ENCODE measurements at regions not wholly inside any gene's neighbourhood (a gene's known extent, or its start where the extent isn't known, plus 50 kb on each side); places are given as distances from the start of the nearest gene placed in this dataset.

- no peak for DNase-seq
These were observed 50.6 kb upstream of the SMNDC1 start for GRCh38 chr10:110355141-110355831.

DNA sequence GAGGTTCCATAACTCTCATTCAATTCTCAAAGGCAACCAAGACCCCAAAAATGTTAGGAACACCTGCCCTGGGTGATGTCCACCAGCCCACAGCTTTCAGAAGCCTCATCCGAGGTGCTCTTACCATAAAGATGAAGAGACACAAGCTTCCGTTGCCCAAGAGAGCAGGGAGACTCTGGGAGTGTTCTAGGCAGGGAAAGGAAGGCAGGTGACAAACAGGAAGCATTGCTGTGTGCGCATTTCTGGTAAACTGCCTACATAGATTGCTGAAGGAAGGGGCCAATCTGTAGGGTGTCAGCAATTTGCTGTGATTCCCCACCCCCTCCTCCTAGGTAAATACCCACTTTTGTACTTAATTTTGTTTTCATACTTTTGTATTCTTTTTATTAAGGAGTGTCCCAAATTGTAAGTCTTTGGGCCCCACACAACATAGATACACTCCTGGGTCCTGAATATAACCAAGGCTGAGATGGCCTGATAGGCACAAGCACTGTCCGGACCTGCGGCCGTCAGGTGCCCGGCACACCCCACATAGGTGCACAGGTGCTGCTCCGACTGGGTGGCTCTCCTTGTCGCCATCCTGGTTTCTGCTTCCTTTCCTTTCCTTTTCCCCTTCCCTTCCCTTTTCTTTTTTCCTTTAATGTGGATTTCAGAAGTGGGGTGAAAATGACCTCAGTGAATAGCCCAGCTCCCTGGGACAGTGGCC lies 51.4 kb upstream of the SMNDC1 start:
- no peak for DNase-seq

DNA sequence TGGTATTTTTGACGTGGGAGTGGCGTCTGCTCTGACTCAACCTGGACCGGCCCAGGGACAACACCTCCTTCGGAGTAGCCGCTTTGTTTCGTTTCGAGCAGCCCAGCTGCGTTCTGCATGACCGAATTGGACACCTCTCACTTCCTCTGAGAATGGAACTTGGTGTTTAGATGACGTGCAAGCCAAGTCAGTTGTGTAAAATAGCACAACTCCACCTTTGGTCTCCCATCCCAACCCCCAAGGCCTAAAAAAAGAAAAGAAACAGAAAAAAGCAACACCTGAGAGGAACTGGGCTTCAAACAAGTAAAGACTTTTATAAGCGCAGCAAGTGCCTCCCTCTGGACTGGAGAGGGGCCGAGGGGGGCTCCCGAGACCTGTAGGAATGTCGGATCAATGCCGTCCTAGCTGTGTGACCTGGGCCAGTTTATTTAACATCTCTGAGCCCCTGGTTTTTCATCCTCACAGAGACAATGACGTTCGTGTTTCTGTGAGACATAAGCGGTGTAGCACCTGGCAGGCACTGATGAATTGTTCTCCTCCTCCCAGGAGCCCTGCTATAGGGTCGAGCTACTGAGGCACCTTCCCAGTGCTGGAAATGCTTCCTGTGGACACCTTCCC lies 52.0 kb upstream of the SMNDC1 start:
- DNase-seq, result no peak

GRCh38 chr10:110357252-110357780 lies 52.6 kb upstream of the SMNDC1 start:
- DNase-seq, result no peak

DNA sequence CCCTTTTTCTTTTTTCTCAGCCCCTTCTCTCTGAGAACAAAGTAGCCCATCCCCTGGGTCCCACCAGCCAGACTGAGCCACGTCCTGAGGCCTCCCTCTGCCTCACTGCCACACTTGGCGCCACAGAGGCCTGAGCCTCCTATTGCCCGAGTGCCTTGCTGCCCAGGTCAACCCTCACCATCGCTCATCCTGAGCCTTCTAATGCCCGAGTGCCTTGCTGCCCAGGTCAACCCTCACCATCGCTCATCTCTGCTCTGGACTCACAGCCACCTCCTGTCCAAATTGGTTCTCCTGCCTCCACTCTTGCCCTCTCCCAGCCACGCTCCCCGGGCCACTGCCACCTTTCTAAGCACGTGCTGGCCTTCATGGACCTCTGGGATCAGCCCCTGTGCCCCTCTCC lies 53.2 kb upstream of the SMNDC1 start:
- no peak for DNase-seq

GRCh38 chr10:110358278-110358677 lies 53.6 kb upstream of the SMNDC1 start:
- no peak for DNase-seq

DNA sequence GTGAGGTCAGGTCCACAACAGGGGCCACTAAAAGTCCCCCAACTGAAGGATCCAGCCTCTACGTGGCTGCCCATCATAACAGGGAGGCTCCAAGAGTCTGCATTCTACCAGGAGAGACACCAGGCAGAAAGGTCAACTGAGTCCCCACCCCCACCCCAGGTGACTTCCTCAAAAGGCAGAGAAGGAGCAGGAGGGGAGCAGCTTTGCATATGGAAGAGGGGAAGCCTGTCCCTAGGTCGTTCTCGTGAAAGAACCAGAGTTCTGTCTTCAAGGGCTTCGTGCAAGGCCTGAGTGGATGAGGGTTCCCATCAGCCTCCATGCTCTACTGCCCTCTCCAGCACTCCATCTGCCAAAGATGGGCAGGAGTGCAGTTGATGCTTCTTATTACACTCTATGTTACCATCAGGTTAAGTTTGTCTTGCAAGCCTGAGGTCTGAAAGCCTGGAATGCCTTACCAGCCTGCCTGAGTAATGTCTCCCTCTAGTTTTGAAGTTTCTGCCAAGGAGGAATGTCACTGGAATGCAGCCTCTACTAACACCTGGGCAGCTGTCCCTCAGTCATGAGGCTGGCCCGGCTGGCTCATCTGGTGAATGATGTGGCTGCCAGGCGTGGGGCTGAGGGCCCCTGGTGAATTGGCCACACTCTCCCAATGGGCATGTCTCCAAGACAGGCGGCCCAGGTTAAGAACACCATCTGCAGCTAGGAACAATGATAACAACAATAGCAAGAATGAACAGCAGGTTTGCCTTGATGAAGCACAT lies 54.3 kb upstream of the SMNDC1 start:
- no peak for DNase-seq

DNA sequence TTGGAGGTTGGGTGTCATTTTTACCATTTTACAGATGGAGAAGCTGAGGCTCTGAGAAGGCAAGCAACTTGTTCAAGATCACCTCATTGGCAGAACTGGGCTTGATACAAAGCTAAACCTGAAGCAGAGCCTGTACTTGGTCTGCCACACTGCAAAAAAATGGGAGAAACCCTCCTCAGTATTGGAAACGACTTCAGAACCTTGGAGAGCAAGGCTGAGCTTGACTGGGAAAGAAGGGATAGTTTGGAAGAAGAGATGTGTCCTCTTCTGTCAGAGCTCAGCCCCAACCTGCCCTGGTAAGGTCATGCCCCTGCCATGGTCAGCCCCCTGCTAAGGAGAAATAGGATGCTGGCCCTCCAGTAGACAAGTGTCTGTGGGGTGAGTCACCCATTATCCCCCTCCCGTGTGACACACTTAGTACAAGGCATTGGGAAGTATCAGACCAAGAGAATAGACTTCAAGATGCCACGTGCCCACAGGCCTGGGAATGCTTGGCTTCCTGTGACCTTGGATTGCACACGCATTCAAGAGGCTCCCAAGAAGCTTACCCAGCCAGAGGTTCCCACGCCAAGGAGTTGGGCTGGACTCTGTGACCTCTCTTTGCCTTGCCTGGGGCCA lies 56.2 kb upstream of the SMNDC1 start:
- DNase-seq, result no peak

GRCh38 chr10:110361800-110362456 lies 57.2 kb upstream of the SMNDC1 start:
- DNase-seq, result no peak

DNA sequence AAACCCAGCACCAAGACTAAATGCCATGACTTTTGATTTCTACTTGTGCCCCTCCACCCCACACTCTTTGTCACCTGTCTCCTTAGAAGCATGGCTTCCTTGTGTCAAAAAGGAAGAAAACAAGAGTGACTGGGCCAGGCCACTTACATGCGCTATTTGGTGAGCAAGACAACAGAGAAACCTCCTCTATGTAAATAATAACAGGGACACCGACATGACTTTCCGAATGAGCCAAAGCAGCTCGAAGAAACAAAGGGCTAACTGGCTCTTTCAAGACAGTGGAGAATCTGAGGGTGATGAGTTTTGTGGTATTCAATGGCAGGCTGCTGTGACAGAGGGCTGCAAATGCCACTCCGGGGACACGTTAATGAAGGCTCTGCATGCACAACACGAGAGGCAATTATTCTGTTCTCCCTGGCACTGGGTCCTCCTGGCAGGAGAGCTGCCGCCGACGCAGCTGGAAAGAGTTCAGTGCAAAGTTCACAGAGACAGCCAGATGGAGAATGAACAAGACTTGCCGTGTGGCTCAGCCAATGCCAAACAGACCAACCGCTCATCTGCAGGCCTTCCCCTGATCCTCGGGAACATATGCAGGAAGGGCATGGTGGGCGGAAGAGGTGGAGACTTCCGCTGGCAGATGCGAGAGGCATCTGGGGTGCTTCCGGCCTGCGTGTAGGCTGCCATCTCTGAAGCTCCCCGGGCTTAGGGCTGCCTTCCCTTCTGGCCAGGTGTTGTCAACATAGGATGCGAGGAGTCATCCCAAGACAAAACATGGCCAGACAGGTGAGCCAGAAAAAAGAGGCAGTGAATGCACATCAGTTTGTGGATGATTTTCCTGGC lies 59.1 kb upstream of the SMNDC1 start:
- peak; percentile 55 for DNase-seq

DNA sequence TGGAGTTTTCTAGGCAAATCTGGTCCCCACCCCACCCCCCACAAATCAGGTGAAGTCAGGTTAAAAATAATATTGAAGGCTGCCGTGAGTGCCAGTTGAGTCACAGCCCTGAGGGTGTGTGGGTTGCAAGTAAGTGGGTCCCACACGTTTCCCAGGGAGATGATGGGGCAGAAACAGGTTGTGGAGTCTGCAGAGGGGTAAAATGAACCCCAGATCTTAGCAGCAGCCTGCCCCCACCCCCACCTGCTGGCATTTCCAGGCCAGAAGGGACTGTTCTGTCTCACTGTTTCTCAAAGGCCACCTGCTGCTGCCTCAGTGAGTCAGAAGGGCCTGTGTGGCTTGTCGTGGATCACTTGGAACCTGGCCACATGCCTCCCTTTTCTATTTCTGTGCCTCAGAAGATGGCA lies 59.8 kb upstream of the SMNDC1 start:
- DNase-seq, result no peak

GRCh38 chr10:110365356-110366143 lies 60.8 kb upstream of the SMNDC1 start:
- no peak for DNase-seq

- no peak for DNase-seq
These were observed 61.9 kb upstream of the SMNDC1 start for GRCh38 chr10:110366635-110367034.

GRCh38 chr10:110368002-110368401 lies 63.3 kb upstream of the SMNDC1 start:
- DNase-seq, result no peak

GRCh38 chr10:110368556-110368955 lies 63.8 kb upstream of the SMNDC1 start:
- no peak for DNase-seq

GRCh38 chr10:110370006-110370405 lies 65.3 kb upstream of the SMNDC1 start:
- no peak for DNase-seq

DNA sequence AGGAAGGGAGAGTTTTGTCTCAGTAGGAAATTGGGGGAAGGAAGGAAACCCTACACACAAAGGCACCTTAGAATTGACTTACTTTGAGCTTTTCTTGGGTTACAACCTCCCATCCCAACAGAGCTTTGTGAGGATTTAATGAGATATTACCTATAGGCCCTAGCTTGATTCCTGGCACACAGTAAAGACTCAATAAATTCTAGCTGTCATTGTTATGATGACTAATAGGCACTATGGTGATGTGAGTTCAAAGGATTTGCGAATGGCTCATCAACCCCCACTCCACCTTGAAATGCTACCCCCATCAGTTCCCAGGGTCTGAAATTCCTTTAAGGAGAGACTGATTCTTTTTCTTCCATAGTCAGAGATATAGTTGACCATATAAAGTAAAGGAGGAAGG lies 67.9 kb upstream of the SMNDC1 start:
- no peak for DNase-seq

DNA sequence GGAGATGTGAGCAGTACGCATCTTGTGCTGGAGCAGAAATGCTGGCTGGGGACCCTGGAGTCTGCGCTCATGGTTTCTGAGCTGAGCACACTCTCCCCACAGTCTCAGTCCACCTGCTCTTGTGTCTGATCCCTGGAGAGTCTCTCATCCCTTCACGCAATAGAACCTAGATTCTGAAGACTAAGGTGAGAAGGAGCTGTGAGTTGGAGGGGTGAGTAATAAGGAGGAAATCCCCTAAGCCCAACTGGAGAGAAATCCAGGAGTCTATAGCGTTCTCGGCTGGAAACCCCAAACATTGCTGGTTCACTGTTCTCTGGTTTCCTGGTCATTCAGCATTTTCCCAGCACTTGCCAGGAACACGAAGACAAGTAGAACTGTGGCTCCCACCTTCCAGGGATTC lies 68.3 kb upstream of the SMNDC1 start:
- no peak for DNase-seq

DNA sequence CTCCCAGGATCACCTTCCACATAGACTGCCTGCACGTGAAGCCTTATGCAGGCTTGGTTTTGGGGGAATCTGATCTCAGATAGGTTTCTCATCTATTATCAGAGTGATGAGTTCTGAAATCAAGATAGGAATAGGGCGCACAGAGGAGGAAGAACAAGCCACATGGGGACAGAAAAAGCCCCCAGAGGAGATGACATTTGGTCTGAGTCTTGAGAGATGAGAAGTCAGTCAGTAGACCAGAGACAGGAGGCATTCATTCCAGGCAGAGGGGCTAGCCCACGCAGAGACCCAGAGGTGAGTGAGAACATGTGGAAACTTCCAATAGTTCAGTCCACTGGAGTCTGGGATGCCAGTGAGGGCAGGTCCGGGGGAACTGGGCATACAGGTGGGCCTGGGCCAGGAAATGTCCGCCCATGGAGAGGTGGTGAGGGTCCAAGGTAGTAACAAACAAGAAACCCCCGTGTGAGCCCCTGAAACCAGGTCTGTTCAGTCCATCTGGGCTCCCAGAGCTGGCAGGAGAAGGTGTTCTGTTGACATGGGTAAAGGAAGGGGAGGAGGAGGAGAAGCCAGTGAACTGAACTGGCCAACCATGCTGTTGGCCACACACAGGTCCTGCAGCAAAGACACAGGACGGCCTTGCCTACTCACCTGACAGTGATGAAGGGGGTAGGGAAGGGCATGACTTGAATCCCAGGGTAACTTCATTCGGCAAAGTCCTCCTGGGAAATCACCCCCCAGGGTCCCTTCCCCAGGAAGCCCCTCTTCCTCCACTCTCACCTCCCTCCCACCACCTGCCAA lies 69.3 kb upstream of the SMNDC1 start:
- DNase-seq, result no peak

- DNase-seq, result no peak
These were observed 70.4 kb upstream of the SMNDC1 start for GRCh38 chr10:110375121-110375520.
